ENCODE measurements at regions not wholly inside any gene's neighbourhood (a gene's known extent, or its start where the extent isn't known, plus 50 kb on each side); places are given as distances from the start of the nearest gene placed in this dataset.

DNA sequence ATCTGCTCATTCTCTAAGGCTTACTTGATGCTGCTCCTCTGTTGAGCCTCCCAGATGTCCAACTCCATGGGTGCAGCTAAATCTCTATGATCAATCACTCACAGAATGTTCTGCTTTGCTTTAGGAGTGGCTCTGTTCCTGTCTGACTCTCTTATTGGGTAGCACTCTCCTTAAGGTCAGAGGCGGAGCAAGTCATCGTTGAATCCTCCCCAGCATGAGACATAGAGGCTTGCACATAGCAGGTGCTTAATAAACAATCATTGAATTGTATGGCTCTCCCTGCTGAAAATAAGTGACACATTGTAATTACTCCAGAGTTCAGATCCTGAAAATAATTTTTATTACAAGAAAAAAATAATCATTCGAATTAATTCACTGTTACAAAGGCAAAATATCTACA lies 69.7 kb downstream of the NPS start:
- TF ChIP-seq EGR1 (IDR thresholded peaks at IDR 0.05; ENCODE audit: low read depth in 2 of 2) = no peak
- no peak for TF ChIP-seq CTCF (IDR thresholded peaks at IDR 0.05; ENCODE audit: low read depth, low read length, missing input control)
- TF ChIP-seq YY1 (IDR thresholded peaks at IDR 0.05) = no peak
- no peak for TF ChIP-seq ZBTB33 (IDR thresholded peaks at IDR 0.05)
- TF ChIP-seq TAF1 (conservative IDR thresholded peaks at IDR 0.05) = no peak
- no peak for TF ChIP-seq MAX (IDR thresholded peaks at IDR 0.05)
- TF ChIP-seq JUND (IDR thresholded peaks at IDR 0.05) = no peak
